Neural cell (in vitro differentiated cells): ENCODE measurements at regions not wholly inside any gene's neighbourhood (a gene's known extent, or its start where the extent isn't known, plus 50 kb on each side); places are given as distances from the start of the nearest gene placed in this dataset.

Experiments used
- H2AFZ ChIP-seq: fragments of 200-600, 300-800 bp; sonication (generic), shearing (Covaris generic); 2 replicates; pipeline ENCODE4 v1.6.0; 2014; ENCODE audit warnings: low read depth, mild to moderate bottlenecking, antibody characterized with exemption, low read length, moderate library complexity
- H3F3A ChIP-seq: fragments of 200-600 bp; shearing (Covaris generic); 2 replicates; pipeline ENCODE4 v1.6.1; 2016; ENCODE audit warnings: mild to moderate bottlenecking, moderate library complexity, mixed read lengths, antibody characterized with exemption, low read length; ENCODE audit not compliant: insufficient read depth, poor library complexity, severe bottlenecking
- H3K27ac ChIP-seq: fragments of 200-600, 300-800 bp; sonication (generic), shearing (Covaris generic); 2 replicates; pipeline ENCODE4 v1.5.1; 2014; ENCODE audit warnings: mild to moderate bottlenecking, low read length, moderate library complexity
- H3K27me3 ChIP-seq: fragments of 300-800, 200-600 bp; sonication (generic), shearing (Covaris generic); 2 replicates; pipeline ENCODE4 v1.6.0; 2014; ENCODE audit warnings: mild to moderate bottlenecking, low read depth, low read length, moderate library complexity; ENCODE audit not compliant: insufficient read depth
- H3K36me3 ChIP-seq: fragments of 300-800, 200-600 bp; sonication (generic), shearing (Covaris generic); 2 replicates; pipeline ENCODE4 v1.5.1; 2014; ENCODE audit warnings: mild to moderate bottlenecking, antibody characterized with exemption, low read length, moderate library complexity; ENCODE audit not compliant: insufficient read depth
- H3K4me2 ChIP-seq: fragments of 300-800, 200-600 bp; sonication (generic), shearing (Covaris generic); 2 replicates; pipeline ENCODE4 v1.6.0; 2014; ENCODE audit warnings: mild to moderate bottlenecking, low read length
- H3K4me3 ChIP-seq: fragments of 300-800, 200-600 bp; sonication (generic), shearing (Covaris generic); 2 replicates; pipeline ENCODE4 v1.5.1; 2014; ENCODE audit warnings: mild to moderate bottlenecking, low read length, moderate library complexity
- H3K79me2 ChIP-seq: fragments of 200-600 bp; shearing (Covaris generic); replicated peaks from 2 replicates; pipeline ENCODE4 v1.6.0; 2014; ENCODE audit warnings: mild to moderate bottlenecking, low read length, moderate library complexity; ENCODE audit not compliant: insufficient read depth
- H3K9ac ChIP-seq: fragments of 300-800, 200-600 bp; sonication (generic), shearing (Covaris generic); 2 replicates; pipeline ENCODE4 v1.6.1; 2016; ENCODE audit warnings: mild to moderate bottlenecking, low read length, mixed read lengths
- H3K9me2 ChIP-seq: fragments of 200-600 bp; shearing (Covaris generic); 2 replicates; pipeline ENCODE4 v1.6.1; 2016; ENCODE audit warnings: mild to moderate bottlenecking, low read length, mixed read lengths; ENCODE audit not compliant: insufficient read depth
- H3K9me3 ChIP-seq: fragments of 200-600, 300-800 bp; sonication (generic), shearing (Covaris generic); 2 replicates; pipeline ENCODE4 v1.6.1; 2016; ENCODE audit warnings: mild to moderate bottlenecking, mixed run types, low read length, moderate library complexity, mixed read lengths
- H4K20me1 ChIP-seq: fragments of 200-600 bp; shearing (Covaris generic); 2 replicates; pipeline ENCODE4 v1.6.1; 2016; ENCODE audit warnings: mild to moderate bottlenecking, mixed run types; ENCODE audit not compliant: insufficient read depth
- CTCF ChIP-seq: fragments of 450-650 bp; IDR thresholded peaks from 2 replicates; pipeline ENCODE4 v1.5.1; 2014; ENCODE audit warnings: antibody characterized with exemption, mild to moderate bottlenecking, moderate library complexity; ENCODE audit not compliant: poor library complexity, severe bottlenecking
- EP300 ChIP-seq: fragments of 450-650 bp; conservative IDR thresholded peaks from 2 replicates; pipeline ENCODE4 v1.6.1; 2014; ENCODE audit warnings: antibody characterized with exemption, mild to moderate bottlenecking, moderate library complexity; ENCODE audit not compliant: poor library complexity, severe bottlenecking
- EZH2 ChIP-seq: fragments of 200-600, 300-800 bp; shearing (Covaris generic), sonication (generic); IDR thresholded peaks from 2 replicates; pipeline ENCODE4 v1.6.1; 2014; ENCODE audit warnings: antibody characterized with exemption, low read length, borderline replicate concordance, mild to moderate bottlenecking; ENCODE audit not compliant: insufficient read depth, poor library complexity, severe bottlenecking
- MXI1 ChIP-seq: fragments of 450-650 bp; conservative IDR thresholded peaks from 2 replicates; pipeline ENCODE4 v1.6.1; 2014; ENCODE audit warnings: antibody characterized with exemption, mild to moderate bottlenecking; ENCODE audit not compliant: poor library complexity, severe bottlenecking
- POLR2AphosphoS5 ChIP-seq: IDR thresholded peaks from 2 replicates; pipeline ENCODE4 v1.6.1; 2012
- RAD21 ChIP-seq: fragments of 450-650 bp; conservative IDR thresholded peaks from 2 replicates; pipeline ENCODE4 v1.6.1; 2014; ENCODE audit warnings: antibody characterized with exemption, mild to moderate bottlenecking, moderate library complexity
- REST ChIP-seq: IDR thresholded peaks from 2 replicates; pipeline ENCODE4 v1.6.1; 2012; ENCODE audit warnings: borderline replicate concordance
- SMC3 ChIP-seq: fragments of 450-650 bp; conservative IDR thresholded peaks from 2 replicates; pipeline ENCODE4 v1.6.1; 2014; ENCODE audit warnings: antibody characterized with exemption, mild to moderate bottlenecking, moderate library complexity; ENCODE audit not compliant: poor library complexity
- TAF1 ChIP-seq: IDR thresholded peaks from 2 replicates; pipeline ENCODE4 v1.6.1; 2012; ENCODE audit warnings: low read depth

- Histone ChIP-seq H3K9me2 (no peaks in the 10 kb centered on the region), H4K20me1 (no peaks in the 10 kb centered on the region), H3F3A (no peaks in the 10 kb centered on the region), H2AFZ (no peak overlapping the region), H3K9me3 (no peaks in the 10 kb centered on the region), H3K9ac (no peak overlapping the region), H3K4me2 (no peak overlapping the region), H3K4me3 (no peak overlapping the region), H3K79me2 (no peaks in the 10 kb centered on the region), H3K36me3 (no peaks in the 10 kb centered on the region), H3K27ac (no peak overlapping the region), H3K27me3 (no peaks in the 10 kb centered on the region)
- TF ChIP-seq TAF1 = no peak
- no peak for TF ChIP-seq MXI1
- TF ChIP-seq RAD21 = no peak
- TF ChIP-seq EZH2 = no peak
- no peak for TF ChIP-seq EP300
- no peak for TF ChIP-seq REST
- no peak for TF ChIP-seq CTCF
- TF ChIP-seq SMC3 = no peak
- no peak for TF ChIP-seq POLR2AphosphoS5
These were observed 506.9 kb downstream of the MAGEB5 start for GRCh38 chrX:26722666-26723428.

GRCh38 chrX:26672571-26672970 is 456.6 kb downstream of the MAGEB5 start:
- H3K9me3 ChIP-seq = no peaks in the 10 kb centered on the region
- no peak overlapping the region for H3K9ac ChIP-seq
- TF ChIP-seq RAD21 = no peak
- TF ChIP-seq EZH2 = no peak
- TF ChIP-seq CTCF = no peak
- TF ChIP-seq SMC3 = no peak
- TF ChIP-seq TAF1 = no peak
- no peak for TF ChIP-seq POLR2AphosphoS5
- TF ChIP-seq REST = no peak
- TF ChIP-seq MXI1 = no peak
- no peak for TF ChIP-seq EP300
- no peak overlapping the region for H3K4me2 ChIP-seq
- H3K9me2 ChIP-seq = no peaks in the 10 kb centered on the region
- H3K27ac ChIP-seq = no peak overlapping the region
- no peaks in the 10 kb centered on the region for H3K27me3 ChIP-seq
- H4K20me1 ChIP-seq = no peaks in the 10 kb centered on the region
- no peak overlapping the region for H3K4me3 ChIP-seq
- no peak overlapping the region for H2AFZ ChIP-seq
- no peaks in the 10 kb centered on the region for H3K79me2 ChIP-seq
- H3K36me3 ChIP-seq = no peaks in the 10 kb centered on the region
- H3F3A ChIP-seq = no peaks in the 10 kb centered on the region
